Right lobe of liver (tissue), 4 donors: ENCODE measurements at regions not wholly inside any gene's neighbourhood (a gene's known extent, or its start where the extent isn't known, plus 50 kb on each side); places are given as distances from the start of the nearest gene placed in this dataset.

Experiments used
- CTCF ChIP-seq, 4 donors: fragments of 200-600 bp in 3 of 4; fragments of 450-650 bp in 1 of 4; IDR thresholded peaks; one replicate each; pipeline versions ENCODE4 v1.5.1 to v1.8.0; 2016 to 2022; ENCODE audit warnings: antibody characterized with exemption in 4 of 4, mild to moderate bottlenecking in 2 of 4
- POLR2A ChIP-seq: fragments of 450-650 bp; IDR thresholded peaks from one replicate; pipeline ENCODE4 v1.6.1; 2017; ENCODE audit warnings: antibody characterized with exemption, mild to moderate bottlenecking
- donor health status: DM: no; HTN: no; CAD: no.
- donor health status: DM: no; HTN: no; CAD: no.
- donor health status: DM: no; HTN: yes; CAD: no.

- no peak for TF ChIP-seq CTCF (IDR thresholded peaks at IDR 0.05)
- no peak for TF ChIP-seq POLR2A
Measured at GRCh38 chr5:39486790-39487189, 62.0 kb upstream of the DAB2 start.
